GM19351 (cell line): ENCODE measurements at regions not wholly inside any gene's neighbourhood (a gene's known extent, or its start where the extent isn't known, plus 50 kb on each side); places are given as distances from the start of the nearest gene placed in this dataset.

Experiments used
- ATAC-seq: cut with Tn5 transposase; IDR thresholded peaks from one replicate; pipeline ENCODE4 v1.9.1; 2021; ENCODE audit warnings: mild to moderate bottlenecking, moderate library complexity; ENCODE audit not compliant: unreplicated experiment

- no peak for ATAC-seq
Measured at GRCh38 chr14:101474563-101475455, 86.5 kb upstream of the DIO3 start.

DNA sequence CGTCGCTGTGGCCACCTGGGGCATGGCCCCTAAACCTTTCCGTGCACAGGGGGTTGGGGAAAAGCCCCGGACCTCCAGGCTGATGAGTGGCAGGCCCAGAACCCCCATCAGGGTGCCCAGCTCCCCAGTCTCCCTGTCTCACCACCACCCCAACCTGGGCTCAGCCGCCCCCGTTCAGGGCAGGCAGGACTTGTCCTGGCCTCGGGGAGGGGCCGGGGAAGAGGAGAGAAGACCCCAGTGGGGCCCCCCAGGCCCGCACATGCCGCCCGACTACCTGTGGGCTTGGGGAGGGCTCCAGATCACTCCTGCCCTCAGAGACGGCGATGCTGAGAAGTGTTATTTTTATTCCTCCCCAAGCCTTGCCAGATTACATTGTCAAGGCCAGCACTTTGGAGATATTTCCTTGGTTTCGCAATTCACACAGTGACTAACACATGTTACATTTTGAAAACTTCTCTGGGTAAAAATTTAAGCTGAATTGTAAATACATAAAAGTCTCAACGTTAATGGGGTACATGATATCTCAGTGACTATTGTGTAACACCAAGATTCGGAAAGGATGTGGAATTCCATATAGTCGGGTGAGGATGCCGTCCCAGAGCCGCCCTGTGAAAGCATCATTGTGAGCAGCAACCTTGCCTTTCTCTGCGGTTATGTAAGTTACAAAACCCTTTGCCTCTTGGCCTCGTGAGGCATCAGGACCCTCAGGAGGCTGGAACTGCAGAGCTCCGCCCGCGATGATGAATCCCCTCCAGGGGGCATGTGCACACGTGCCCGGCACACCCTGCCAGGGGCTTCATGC, 85.6 kb upstream of the DIO3 start:
- no peak for ATAC-seq

- no peak for ATAC-seq
Measured at GRCh38 chr14:101476258-101476915, 84.9 kb upstream of the DIO3 start.

- no peak for ATAC-seq
Measured at GRCh38 chr14:101476916-101477553, 84.3 kb upstream of the DIO3 start.

DNA sequence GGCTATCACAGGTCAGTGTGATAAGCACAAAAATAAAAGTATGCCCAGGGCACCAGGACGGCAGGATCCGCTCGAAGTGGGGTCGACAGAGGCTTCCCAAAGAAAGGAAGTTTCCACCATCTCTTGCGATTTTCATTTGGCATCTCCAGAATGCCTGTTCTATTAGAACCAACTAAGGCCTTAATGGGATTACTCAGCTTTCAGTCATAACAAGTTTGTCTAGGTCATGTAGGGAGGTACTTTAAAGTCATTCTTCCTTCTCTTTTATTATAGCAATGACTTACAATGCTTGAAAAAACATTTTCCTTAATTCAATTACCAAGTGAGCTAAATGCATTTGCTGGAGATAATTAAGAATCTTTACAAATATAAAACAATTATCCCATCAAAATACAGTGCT, 83.6 kb upstream of the DIO3 start:
- no peak for ATAC-seq

DNA sequence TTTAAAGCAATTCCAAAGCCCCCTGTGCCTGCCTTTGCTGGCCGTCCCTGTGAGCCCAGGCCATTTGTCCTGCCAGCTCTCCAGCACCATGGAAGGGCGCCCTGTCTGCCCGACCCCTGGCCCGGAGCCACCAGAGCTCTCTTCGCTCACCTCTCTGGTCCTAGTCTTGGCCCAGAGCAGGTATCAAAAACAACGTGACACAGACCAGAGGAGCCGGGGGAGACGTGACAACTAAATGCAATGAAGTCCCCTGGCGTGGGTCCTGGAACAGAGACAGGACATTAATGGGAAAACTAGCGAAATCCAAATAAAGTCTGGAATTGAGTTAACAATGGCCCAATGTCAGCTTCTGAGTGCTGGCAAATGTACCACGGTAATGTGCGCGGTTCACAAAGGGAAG, 83.2 kb upstream of the DIO3 start:
- ATAC-seq = no peak

GRCh38 chr14:101478796-101479410, 82.4 kb upstream of the DIO3 start:
- no peak for ATAC-seq

DNA sequence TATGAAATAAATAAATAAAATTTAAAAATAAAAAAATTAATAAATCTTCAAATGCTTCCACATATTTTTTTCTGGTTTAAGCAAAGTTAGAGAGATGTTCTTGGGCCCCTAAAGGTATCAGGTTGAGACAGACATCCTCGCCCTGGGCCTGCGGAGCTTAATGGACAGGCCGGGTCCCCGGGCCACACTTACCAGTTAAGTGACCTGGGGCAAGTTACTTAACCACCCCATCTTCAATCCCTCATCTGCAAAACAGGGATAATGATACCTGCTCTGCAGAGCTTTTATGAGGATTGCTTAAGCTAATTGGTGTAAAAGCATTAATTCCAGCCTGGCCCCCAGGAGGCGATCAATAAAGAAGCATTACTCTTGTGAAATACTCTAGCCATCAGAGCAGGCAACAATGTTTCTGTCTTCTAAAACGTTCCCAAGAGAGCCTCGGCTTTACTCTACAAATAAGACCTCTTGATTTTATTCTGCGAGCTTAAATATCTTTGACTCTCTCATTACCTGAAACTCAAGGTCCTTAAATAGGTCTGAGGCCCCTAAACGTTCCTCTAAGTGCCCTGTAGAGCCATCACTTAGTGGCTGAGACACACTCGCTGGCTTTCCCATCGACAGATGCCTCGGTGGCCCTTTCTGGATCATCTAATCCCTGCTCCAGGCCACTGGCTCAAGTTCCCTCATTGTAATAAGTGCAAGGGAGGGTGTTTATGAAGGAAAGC, 81.1 kb upstream of the DIO3 start:
- no peak for ATAC-seq

DNA sequence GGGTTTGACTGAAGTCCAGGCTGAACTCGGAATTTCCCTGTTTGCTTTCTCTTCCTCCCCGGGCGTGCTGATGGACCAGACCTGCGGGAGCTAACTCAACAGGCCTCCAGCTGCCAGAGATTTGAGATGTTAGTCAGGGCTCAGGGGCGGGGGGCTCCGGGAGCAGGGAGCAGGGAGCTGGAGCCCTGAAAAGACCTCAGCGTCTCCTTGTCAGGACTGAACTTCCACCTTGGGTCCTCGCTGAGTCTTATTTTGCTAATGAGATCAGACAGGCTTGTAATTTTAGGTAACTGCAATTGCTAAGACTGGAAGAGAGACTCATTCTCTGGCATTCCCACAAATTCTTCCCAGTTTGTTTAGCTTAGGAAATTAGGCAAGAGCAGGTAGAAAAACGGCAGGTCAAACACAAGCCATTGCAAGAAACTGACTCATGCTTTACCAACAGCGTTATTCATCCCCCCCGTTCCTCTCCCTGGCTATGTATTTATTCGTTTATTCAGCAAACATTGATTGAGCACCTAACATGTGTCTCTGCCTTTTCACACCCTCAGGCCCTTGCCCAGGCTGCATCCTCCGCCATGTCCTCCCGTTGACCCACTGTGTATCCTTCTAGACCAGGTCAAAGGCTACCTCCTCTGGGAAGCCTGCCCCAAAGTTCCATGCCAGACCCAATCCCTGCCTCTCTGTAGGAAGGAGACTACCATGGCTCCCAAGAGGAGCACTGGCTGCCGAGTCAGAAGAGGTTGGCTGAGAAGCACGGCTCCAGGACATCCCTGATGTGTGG, 80.4 kb upstream of the DIO3 start:
- ATAC-seq = no peak

DNA sequence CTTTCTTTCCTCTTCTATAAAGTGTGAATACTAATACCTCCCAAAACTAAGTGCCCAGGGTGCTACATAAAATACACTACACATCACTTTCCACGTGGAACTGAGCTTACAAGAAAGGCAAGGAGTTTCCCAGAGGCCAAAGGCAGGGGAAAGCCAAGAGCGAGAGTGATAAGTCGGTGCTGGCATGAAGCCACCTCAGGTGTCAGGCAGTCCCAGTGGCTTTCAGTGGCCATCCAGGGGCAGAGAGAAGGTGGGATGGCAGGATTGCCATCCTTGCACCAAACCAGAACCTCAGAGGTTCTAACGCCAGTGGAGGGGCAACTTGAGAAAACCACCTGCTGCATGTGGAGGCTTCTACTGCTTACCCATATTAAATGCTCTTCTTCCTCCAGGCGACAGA, 79.7 kb upstream of the DIO3 start:
- ATAC-seq = no peak

DNA sequence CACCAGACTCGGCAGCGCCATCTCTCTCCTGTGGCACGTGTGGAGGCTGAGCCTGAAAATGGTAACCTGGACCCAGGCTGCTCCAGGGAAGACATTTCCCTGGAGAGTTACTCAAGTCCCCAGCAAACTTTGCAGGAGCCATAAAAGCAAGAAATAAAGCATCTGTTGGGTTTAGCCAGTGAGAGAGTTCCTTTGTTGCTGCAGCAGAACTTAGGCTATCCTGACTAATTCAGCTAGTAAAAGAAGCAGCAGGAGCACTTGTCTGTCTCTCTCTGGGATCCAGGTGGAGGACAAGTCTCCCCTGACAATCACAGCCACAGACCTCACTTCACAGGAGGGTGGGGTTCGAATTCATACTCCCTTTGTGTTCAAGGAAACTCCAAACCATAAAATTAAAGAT, 79.2 kb upstream of the DIO3 start:
- no peak for ATAC-seq

- no peak for ATAC-seq
Measured at GRCh38 chr14:101483829-101484228, 77.5 kb upstream of the DIO3 start.

- no peak for ATAC-seq
Measured at GRCh38 chr14:101489092-101489760, 72.1 kb upstream of the DIO3 start.

GRCh38 chr14:101490771-101491170, 70.5 kb upstream of the DIO3 start:
- ATAC-seq = no peak

- no peak for ATAC-seq
Measured at GRCh38 chr14:101491841-101492240, 69.5 kb upstream of the DIO3 start.

GRCh38 chr14:101492716-101493115, 68.6 kb upstream of the DIO3 start:
- ATAC-seq = no peak

- no peak for ATAC-seq
Measured at GRCh38 chr14:101494826-101495225, 66.5 kb upstream of the DIO3 start.

DNA sequence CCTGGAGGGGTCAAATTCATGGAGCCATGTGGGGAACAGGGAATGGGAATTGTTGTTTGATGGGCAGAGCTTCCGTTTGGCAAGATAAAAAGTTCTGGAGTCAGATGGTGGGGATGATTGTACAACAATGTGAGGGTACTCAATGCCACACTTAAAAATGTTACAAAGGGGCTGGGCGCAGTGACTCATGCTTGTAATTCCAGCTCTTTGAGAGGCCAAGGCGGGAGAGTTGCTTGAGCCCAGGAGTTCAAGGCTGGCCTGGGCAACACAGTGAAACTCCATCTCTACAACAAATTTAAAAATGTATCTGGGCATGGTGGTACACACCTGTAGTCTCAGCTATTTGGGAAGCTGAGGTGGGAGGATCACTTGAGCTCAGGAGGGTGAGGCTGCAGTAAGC, 66.0 kb upstream of the DIO3 start:
- ATAC-seq = no peak
